Upper lobe of left lung (tissue), 6 donors: ENCODE measurements at regions not wholly inside any gene's neighbourhood (a gene's known extent, or its start where the extent isn't known, plus 50 kb on each side); places are given as distances from the start of the nearest gene placed in this dataset.

Experiments used
- ATAC-seq, 2 donors: fragments of 200-7000 bp; cut with Tn5 transposase; one replicate each; pipeline ENCODE4 v1.9.1; 2022; ENCODE audit warnings: mild to moderate bottlenecking in 2 of 2, moderate library complexity in 2 of 2; ENCODE audit not compliant: low FRiP score in 2 of 2
- DNase-seq, 2 donors: peaks; one replicate each; pipeline ENCODE4 v3.0.0-alpha.2; 2019 to 2020
- H3K27ac ChIP-seq, 4 donors: fragments of 200-600 bp; sonication (generic); one replicate each; pipeline ENCODE4 v1.5.1; 2016 to 2019
- H3K27me3 ChIP-seq, 4 donors: fragments of 200-600 bp; sonication (generic); one replicate each; pipeline ENCODE4 v1.5.1; 2017 to 2019
- H3K36me3 ChIP-seq, 4 donors: fragments of 200-600 bp; sonication (generic); one replicate each; pipeline ENCODE4 v1.5.1; 2016 to 2019
- H3K4me1 ChIP-seq, 4 donors: fragments of 200-600 bp; sonication (generic); one replicate each; pipeline ENCODE4 v1.5.1; 2018 to 2019
- H3K4me3 ChIP-seq, 4 donors: fragments of 200-600 bp; sonication (generic); one replicate each; pipeline ENCODE4 v1.5.1; 2017 to 2019; ENCODE audit warnings: mild to moderate bottlenecking in 2 of 4, moderate library complexity in 1 of 4
- H3K9me3 ChIP-seq, 4 donors: fragments of 200-600 bp; sonication (generic); one replicate each; pipeline ENCODE4 v1.5.1; 2018 to 2019
- CTCF ChIP-seq, 6 experiments: fragments of 450-650 bp in 4 of 6; fragments of 200-600 bp in 2 of 6; sonication (generic) in 2 of 6; IDR thresholded peaks; one replicate each; pipeline ENCODE4 v1.5.1; 2016 to 2019; ENCODE audit warnings: antibody characterized with exemption in 6 of 6
- EP300 ChIP-seq, 4 donors: sonication (generic); formaldehyde crosslinking; IDR thresholded peaks; one replicate each; pipeline ENCODE4 v1.5.1; 2017; ENCODE audit warnings: antibody characterized with exemption in 4 of 4, control low read depth in 2 of 4
- POLR2A ChIP-seq, 4 donors: fragments of 450-650 bp; IDR thresholded peaks; one replicate each; pipeline ENCODE4 v1.5.1; 2016 to 2017; ENCODE audit warnings: antibody characterized with exemption in 4 of 4, mild to moderate bottlenecking in 2 of 4
- POLR2AphosphoS5 ChIP-seq, 2 donors: sonication (generic); formaldehyde crosslinking; IDR thresholded peaks; one replicate each; pipeline ENCODE4 v1.5.1; 2017; ENCODE audit warnings: antibody characterized with exemption in 2 of 2
- WGBS, 2 donors: methylation state at CpG; one replicate each; pipeline ENCODE4 v1.1.5; 2017 to 2018; 5-methylcytosine and 5-hydroxymethylcytosine counted together
- donor health status: DM: no; HTN: no; CAD: no; lungs with moderate emphysema.
- donor health status: DM: no; HTN: yes; CAD: no; lungs with severe emphysema.

GRCh38 chr14:34270361-34270760, 191.7 kb downstream of the SPTSSA start:
- H3K4me3 ChIP-seq: no peak overlapping the region
- H3K27ac ChIP-seq: no peak overlapping the region
- DNase-seq (no peak), ATAC-seq (no peak)
- H3K27me3 ChIP-seq: no peaks in the 10 kb centered on the region
- 76 to 87% methylated on average over 5 of the region's 5 CpGs for WGBS, 2 donors
- H3K4me1 ChIP-seq: no peaks in the 10 kb centered on the region
- H3K9me3 ChIP-seq: no peaks in the 10 kb centered on the region
- H3K36me3 ChIP-seq: no peaks in the 10 kb centered on the region
- TF ChIP-seq POLR2AphosphoS5 (IDR thresholded peaks at IDR 0.05): no peak
- no peak for TF ChIP-seq EP300 (IDR thresholded peaks at IDR 0.05)
- TF ChIP-seq POLR2A (IDR thresholded peaks at IDR 0.05): no peak
- no peak for TF ChIP-seq CTCF (IDR thresholded peaks at IDR 0.05)

GRCh38 chr14:34266344-34266743, 195.7 kb downstream of the SPTSSA start:
- Histone ChIP-seq H3K9me3 (no peaks in the 10 kb centered on the region), H3K27me3 (no peaks in the 10 kb centered on the region), H3K36me3 (no peaks in the 10 kb centered on the region), H3K4me1 (no peaks in the 10 kb centered on the region), H3K4me3 (no peak overlapping the region), H3K27ac (no peak overlapping the region)
- whole genome bisulfite sequencing, 2 donors: 78 to 82% methylated on average over 4 of the region's 4 CpGs
- ATAC-seq (no peak), DNase-seq (no peak)
- TF ChIP-seq CTCF (IDR thresholded peaks at IDR 0.05) (no peak), POLR2AphosphoS5 (IDR thresholded peaks at IDR 0.05) (no peak), POLR2A (IDR thresholded peaks at IDR 0.05) (no peak), EP300 (IDR thresholded peaks at IDR 0.05) (no peak)

- no peaks in the 10 kb centered on the region for H3K36me3 ChIP-seq
- H3K27ac ChIP-seq: no peak overlapping the region
- H3K4me1 ChIP-seq: no peaks in the 10 kb centered on the region
- no peaks in the 10 kb centered on the region for H3K27me3 ChIP-seq
- H3K4me3 ChIP-seq: no peak overlapping the region
- WGBS, 2 donors: 74 to 76% methylated on average over 9 of the region's 9 CpGs
- ATAC-seq (no peak), DNase-seq (no peak)
- no peak for TF ChIP-seq EP300 (IDR thresholded peaks at IDR 0.05)
- TF ChIP-seq POLR2A (IDR thresholded peaks at IDR 0.05): no peak
- TF ChIP-seq POLR2AphosphoS5 (IDR thresholded peaks at IDR 0.05): no peak
- no peak for TF ChIP-seq CTCF (IDR thresholded peaks at IDR 0.05)
- no peaks in the 10 kb centered on the region for H3K9me3 ChIP-seq
These were observed 199.7 kb downstream of the SPTSSA start for GRCh38 chr14:34262127-34262910.

- no peak for TF ChIP-seq POLR2AphosphoS5 (IDR thresholded peaks at IDR 0.05)
- TF ChIP-seq EP300 (IDR thresholded peaks at IDR 0.05): no peak
- no peak for TF ChIP-seq CTCF (IDR thresholded peaks at IDR 0.05)
- no peak for TF ChIP-seq POLR2A (IDR thresholded peaks at IDR 0.05)
- Histone ChIP-seq H3K9me3 (no peaks in the 10 kb centered on the region), H3K27ac (no peak overlapping the region), H3K27me3 (no peaks in the 10 kb centered on the region), H3K4me1 (no peaks in the 10 kb centered on the region), H3K36me3 (no peaks in the 10 kb centered on the region), H3K4me3 (no peak overlapping the region)
- DNase-seq: no peak
- no peak for ATAC-seq
These were observed 202.0 kb downstream of the SPTSSA start for GRCh38 chr14:34259996-34260395.

- 31 to 36% methylated on average over 1 of the region's 1 CpG for WGBS, 2 donors
- no peak overlapping the region for H3K27ac ChIP-seq
- peak in 1 of 2 donors; percentile 39 for ATAC-seq
- DNase-seq: no peak
- no peaks in the 10 kb centered on the region for H3K4me1 ChIP-seq
- H3K4me3 ChIP-seq: no peak overlapping the region
- TF ChIP-seq POLR2A (IDR thresholded peaks at IDR 0.05): no peak
- TF ChIP-seq EP300 (IDR thresholded peaks at IDR 0.05): no peak
- TF ChIP-seq POLR2AphosphoS5 (IDR thresholded peaks at IDR 0.05): no peak
- no peak for TF ChIP-seq CTCF (IDR thresholded peaks at IDR 0.05)
- no peaks in the 10 kb centered on the region for H3K36me3 ChIP-seq
- H3K9me3 ChIP-seq: no peaks in the 10 kb centered on the region
- no peaks in the 10 kb centered on the region for H3K27me3 ChIP-seq
These were observed 203.7 kb downstream of the SPTSSA start for GRCh38 chr14:34258318-34258717.
